CD14-positive monocyte (primary cell): ENCODE measurements at regions not wholly inside any gene's neighbourhood (a gene's known extent, or its start where the extent isn't known, plus 50 kb on each side); places are given as distances from the start of the nearest gene placed in this dataset.

Experiments used
- DNase-seq, 3 donors: peaks; one replicate each; pipeline ENCODE4 v3.0.0-alpha.2; 2011 to 2022
- H2AFZ ChIP-seq: 2 replicates; pipeline ENCODE4 v1.6.0; 2012; ENCODE audit warnings: mild to moderate bottlenecking, low read depth, low read length, inconsistent platforms; ENCODE audit not compliant: insufficient read depth, poor library complexity, severe bottlenecking
- H3K27ac ChIP-seq, 2 donors: 1 replicate in 1 of 2; 2 replicates in 1 of 2; pipeline ENCODE4 v1.5.1; 2012 to 2013; ENCODE audit warnings: low read length in 2 of 2, control low read depth in 1 of 2, inconsistent platforms in 1 of 2, low read depth in 1 of 2, mild to moderate bottlenecking in 1 of 2
- H3K27me3 ChIP-seq, 2 donors: one replicate each; pipeline versions ENCODE4 v1.6.0 to v1.6.1; 2011 to 2013; ENCODE audit warnings: low read length in 2 of 2; ENCODE audit not compliant: control insufficient read depth in 2 of 2, insufficient read depth in 2 of 2
- H3K36me3 ChIP-seq, 2 donors: replicated peaks in 1 of 2; 1 replicate in 1 of 2; 2 replicates in 1 of 2; pipeline versions ENCODE4 v1.5.1 to v1.6.1; 2012 to 2013; ENCODE audit warnings: low read length in 2 of 2, control low read depth in 1 of 2, inconsistent platforms in 1 of 2, mild to moderate bottlenecking in 1 of 2; ENCODE audit not compliant: insufficient read depth in 2 of 2, control insufficient read depth in 1 of 2
- H3K4me1 ChIP-seq, 2 donors: 1 replicate in 1 of 2; 2 replicates in 1 of 2; pipeline versions ENCODE4 v1.5.1 to v1.6.1; 2012 to 2013; ENCODE audit warnings: low read length in 2 of 2, control low read depth in 1 of 2, inconsistent platforms in 1 of 2, mild to moderate bottlenecking in 1 of 2, moderate library complexity in 1 of 2; ENCODE audit not compliant: insufficient read depth in 2 of 2, control insufficient read depth in 1 of 2
- H3K4me2 ChIP-seq: replicated peaks from 2 replicates; pipeline ENCODE3; 2012; ENCODE audit warnings: low read length, moderate library complexity, mild to moderate bottlenecking; ENCODE audit not compliant: poor library complexity, severe bottlenecking; ENCODE audit errors: extremely low read depth
- H3K4me3 ChIP-seq, 3 experiments: fragments of 200-600 bp in 1 of 3; sonication (generic) in 1 of 3; replicated peaks in 1 of 3; 1 replicate in 2 of 3; 2 replicates in 1 of 3; pipeline ENCODE4 v1.5.1; 2011 to 2013; ENCODE audit warnings: low read length in 3 of 3, mild to moderate bottlenecking in 3 of 3, control low read depth in 2 of 3, low read depth in 2 of 3, inconsistent platforms in 1 of 3, moderate library complexity in 1 of 3
- H3K79me2 ChIP-seq: 2 replicates; pipeline ENCODE4 v1.6.0; 2012; ENCODE audit warnings: mild to moderate bottlenecking, control low read depth, inconsistent platforms, low read length, moderate library complexity; ENCODE audit not compliant: insufficient read depth
- H3K9ac ChIP-seq: 2 replicates; pipeline ENCODE4 v1.6.0; 2017; ENCODE audit warnings: low read length, mild to moderate bottlenecking; ENCODE audit not compliant: insufficient read depth, poor library complexity, severe bottlenecking
- H3K9me3 ChIP-seq, 2 donors: replicated peaks in 1 of 2; 1 replicate in 1 of 2; 2 replicates in 1 of 2; pipeline versions ENCODE4 v1.5.1 to v1.6.1; 2012 to 2013; ENCODE audit warnings: low read length in 2 of 2, control low read depth in 1 of 2; ENCODE audit not compliant: control insufficient read depth in 1 of 2, insufficient read depth in 1 of 2
- H4K20me1 ChIP-seq: 2 replicates; pipeline ENCODE4 v1.6.0; 2012; ENCODE audit warnings: mild to moderate bottlenecking, low read length, control low read depth, moderate library complexity; ENCODE audit not compliant: insufficient read depth
- H3K27ac Mint-ChIP-seq, 7 donors: one replicate each; pipeline ENCODE4 v1.8.0; 2020; ENCODE audit warnings: mild to moderate bottlenecking in 7 of 7, mixed read lengths in 7 of 7, moderate library complexity in 6 of 7, inconsistent platforms in 2 of 7
- H3K27me3 Mint-ChIP-seq, 3 donors: one replicate each; pipeline ENCODE4 v1.8.0; 2021 to 2022; ENCODE audit warnings: low read depth in 3 of 3, mild to moderate bottlenecking in 3 of 3, mixed read lengths in 3 of 3, moderate library complexity in 3 of 3, inconsistent platforms in 1 of 3
- H3K36me3 Mint-ChIP-seq, 2 donors: one replicate each; pipeline ENCODE4 v1.8.0; 2020; ENCODE audit warnings: mixed read lengths in 2 of 2, inconsistent platforms in 1 of 2, mild to moderate bottlenecking in 1 of 2
- H3K4me1 Mint-ChIP-seq: one replicate; pipeline ENCODE4 v1.8.0; 2020; ENCODE audit warnings: mild to moderate bottlenecking, mixed read lengths
- H3K4me3 Mint-ChIP-seq, 2 donors: one replicate each; pipeline ENCODE4 v1.8.0; 2020; ENCODE audit warnings: mild to moderate bottlenecking in 2 of 2, mixed read lengths in 2 of 2, moderate library complexity in 1 of 2
- H3K9me3 Mint-ChIP-seq, 7 donors: one replicate each; pipeline ENCODE4 v1.8.0; 2020 to 2022; ENCODE audit warnings: mixed read lengths in 7 of 7, mild to moderate bottlenecking in 6 of 7, moderate library complexity in 6 of 7, inconsistent platforms in 2 of 7
- CTCF ChIP-seq: fragments of 200-600 bp; IDR thresholded peaks from one replicate; pipeline ENCODE4 v1.8.0; 2022; ENCODE audit warnings: antibody characterized with exemption, mild to moderate bottlenecking
- WGBS: methylation state at CpG from one replicate; pipeline ENCODE4 v1.1.5; 2013; ENCODE audit warnings: missing lambda C conversion rate; ENCODE audit not compliant: insufficient coverage; 5-methylcytosine and 5-hydroxymethylcytosine counted together
- intact Hi-C, 2 donors: fragments of 100-400 bp; cut with micrococcal nuclease; formaldehyde crosslinking; loops; one replicate each; pipeline versions ENCODE4 v1.15.0 to v1.15.1; 2023

- no peaks in the 10 kb centered on the region for H3K36me3 Mint-ChIP-seq
- peaks cover 0 to 1% (median 0%) of the 10 kb centered on the region in 3 donors for H3K27me3 Mint-ChIP-seq
- no peak for TF ChIP-seq CTCF
- no peaks in the 10 kb centered on the region for H3K27me3 ChIP-seq
- H3K4me3 ChIP-seq, result no peak overlapping the region
- no CpG with 5 or more reads among the region's 2 CpGs for WGBS
- peaks cover 3 to 4% of the 10 kb centered on the region in 2 donors for H3K9me3 ChIP-seq
- no peak overlapping the region for H3K4me2 ChIP-seq
- no peak for DNase-seq
- H3K4me1 ChIP-seq, result no peaks in the 10 kb centered on the region
- H3K79me2 ChIP-seq, result no peaks in the 10 kb centered on the region
- H3K4me3 Mint-ChIP-seq, result no peak overlapping the region
- H3K27ac Mint-ChIP-seq, result no peak overlapping the region
- H4K20me1 ChIP-seq, result no peaks in the 10 kb centered on the region
- intact Hi-C loops, result no loop called here
- H2AFZ ChIP-seq, result no peak overlapping the region
- H3K4me1 Mint-ChIP-seq, result no peaks in the 10 kb centered on the region
- no peak overlapping the region for H3K9ac ChIP-seq
- no peaks in the 10 kb centered on the region for H3K36me3 ChIP-seq
- H3K9me3 Mint-ChIP-seq, result peaks cover 0 to 7% (median 3%) of the 10 kb centered on the region in 7 donors
- H3K27ac ChIP-seq, result no peak overlapping the region
Observed at GRCh38 chr3:59580996-59581395, 531.2 kb upstream of the CFAP20DC start.

GRCh38 chr3:59580499-59580898 is 530.7 kb upstream of the CFAP20DC start:
- no peaks in the 10 kb centered on the region for H3K4me1 Mint-ChIP-seq
- intact Hi-C loops, result no loop called here
- Histone ChIP-seq H3K36me3 (no peaks in the 10 kb centered on the region), H3K9ac (no peak overlapping the region), H3K9me3 (no peaks in the 10 kb centered on the region), H4K20me1 (no peaks in the 10 kb centered on the region), H2AFZ (no peak overlapping the region), H3K4me3 (no peak overlapping the region), H3K27ac (no peak overlapping the region), H3K79me2 (no peaks in the 10 kb centered on the region), H3K4me1 (no peaks in the 10 kb centered on the region), H3K4me2 (no peak overlapping the region), H3K27me3 (no peaks in the 10 kb centered on the region)
- no peak for TF ChIP-seq CTCF
- no peak overlapping the region for H3K27ac Mint-ChIP-seq
- H3K9me3 Mint-ChIP-seq, result peaks cover 0 to 7% (median 0%) of the 10 kb centered on the region in 7 donors
- no peak for DNase-seq
- no peak overlapping the region for H3K4me3 Mint-ChIP-seq
- WGBS, result no CpG with 5 or more reads among the region's 3 CpGs
- H3K36me3 Mint-ChIP-seq, result no peaks in the 10 kb centered on the region
- peaks cover 0 to 1% (median 0%) of the 10 kb centered on the region in 3 donors for H3K27me3 Mint-ChIP-seq
